ENCODE measurements at regions not wholly inside any gene's neighbourhood (a gene's known extent, or its start where the extent isn't known, plus 50 kb on each side); places are given as distances from the start of the nearest gene placed in this dataset.

DNA sequence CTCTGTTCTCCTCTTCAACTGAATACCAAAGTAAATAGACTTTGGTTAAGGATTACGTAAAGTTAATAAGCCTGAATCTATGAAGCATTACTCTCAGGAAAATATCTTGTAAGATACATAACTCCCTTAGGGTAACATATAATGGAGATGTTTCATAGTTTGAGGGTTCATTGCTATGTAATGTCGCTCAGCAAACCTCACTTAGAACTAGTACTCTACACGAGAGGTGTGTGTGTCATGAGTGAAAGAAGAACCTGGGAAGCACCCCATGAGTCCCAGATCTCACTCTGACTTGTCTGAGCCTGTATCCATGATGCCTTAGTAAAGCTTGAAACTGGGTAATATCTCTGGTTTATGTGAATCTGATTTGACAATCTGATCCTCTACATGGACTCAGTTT, 429.5 kb upstream of the ANO3 start:
- TF ChIP-seq, protein P1, sequence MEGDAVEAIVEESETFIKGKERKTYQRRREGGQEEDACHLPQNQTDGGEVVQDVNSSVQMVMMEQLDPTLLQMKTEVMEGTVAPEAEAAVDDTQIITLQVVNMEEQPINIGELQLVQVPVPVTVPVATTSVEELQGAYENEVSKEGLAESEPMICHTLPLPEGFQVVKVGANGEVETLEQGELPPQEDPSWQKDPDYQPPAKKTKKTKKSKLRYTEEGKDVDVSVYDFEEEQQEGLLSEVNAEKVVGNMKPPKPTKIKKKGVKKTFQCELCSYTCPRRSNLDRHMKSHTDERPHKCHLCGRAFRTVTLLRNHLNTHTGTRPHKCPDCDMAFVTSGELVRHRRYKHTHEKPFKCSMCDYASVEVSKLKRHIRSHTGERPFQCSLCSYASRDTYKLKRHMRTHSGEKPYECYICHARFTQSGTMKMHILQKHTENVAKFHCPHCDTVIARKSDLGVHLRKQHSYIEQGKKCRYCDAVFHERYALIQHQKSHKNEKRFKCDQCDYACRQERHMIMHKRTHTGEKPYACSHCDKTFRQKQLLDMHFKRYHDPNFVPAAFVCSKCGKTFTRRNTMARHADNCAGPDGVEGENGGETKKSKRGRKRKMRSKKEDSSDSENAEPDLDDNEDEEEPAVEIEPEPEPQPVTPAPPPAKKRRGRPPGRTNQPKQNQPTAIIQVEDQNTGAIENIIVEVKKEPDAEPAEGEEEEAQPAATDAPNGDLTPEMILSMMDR (IDR thresholded peaks at IDR 0.05): no peak

DNA sequence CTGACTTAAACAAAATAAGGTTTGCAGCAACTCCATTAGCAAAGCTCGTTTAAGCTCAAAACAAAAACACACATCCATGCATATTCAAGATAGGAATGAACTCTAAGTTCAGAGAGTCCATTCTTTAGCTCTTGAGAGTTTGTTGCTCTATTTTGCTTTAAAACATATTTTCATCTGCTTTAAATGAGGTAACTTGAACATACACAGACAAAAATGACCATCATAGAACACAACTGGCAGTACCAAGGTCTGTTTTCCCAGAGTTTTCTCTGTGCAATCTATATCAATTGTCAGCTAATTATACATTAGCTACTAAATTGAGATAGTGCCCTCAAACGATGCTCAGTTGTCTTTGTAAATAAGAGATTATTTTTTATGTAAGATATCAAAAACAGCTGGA, 423.2 kb upstream of the ANO3 start:
- TF ChIP-seq, protein P1 (IDR thresholded peaks at IDR 0.05): no peak

DNA sequence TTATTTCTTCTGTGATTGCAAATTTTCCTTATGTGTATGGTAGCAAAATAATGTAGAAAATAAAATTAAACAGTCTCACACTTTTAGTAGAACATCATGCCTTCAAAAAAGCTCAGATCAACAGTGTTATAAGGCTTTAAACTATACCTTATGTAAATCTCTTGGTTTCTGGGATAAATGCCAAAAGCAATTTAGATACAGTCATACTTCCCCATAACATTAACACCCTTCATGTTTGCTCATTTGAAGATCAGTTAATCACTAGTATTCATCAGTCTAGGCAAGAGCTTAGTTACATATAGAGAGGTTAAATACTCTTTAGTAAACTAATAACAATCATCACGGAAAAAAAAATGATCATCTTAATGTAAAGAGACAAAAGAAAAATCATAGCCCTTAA, 421.8 kb upstream of the ANO3 start:
- TF ChIP-seq, protein P1 (IDR thresholded peaks at IDR 0.05): no peak

DNA sequence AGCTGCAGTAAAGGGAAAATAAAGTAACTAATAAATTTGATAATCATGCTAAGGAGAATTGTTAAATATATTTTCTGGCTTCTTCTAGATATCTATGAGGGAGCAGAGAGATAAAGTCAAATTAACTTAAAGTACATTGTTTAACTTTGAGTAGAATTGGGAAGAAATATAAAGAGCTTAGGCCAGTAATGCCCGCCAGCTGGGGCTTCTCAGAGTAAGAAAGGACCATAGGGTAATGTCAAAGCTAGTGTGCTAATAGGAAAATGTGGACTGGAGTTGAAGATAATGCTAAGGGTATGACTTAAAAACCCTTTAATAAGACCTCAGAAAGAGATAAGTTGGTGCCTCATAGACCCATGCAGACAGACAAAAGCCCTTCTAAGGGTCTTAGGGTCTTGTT, 411.6 kb upstream of the ANO3 start:
- TF ChIP-seq, protein P1 (IDR thresholded peaks at IDR 0.05): no peak

DNA sequence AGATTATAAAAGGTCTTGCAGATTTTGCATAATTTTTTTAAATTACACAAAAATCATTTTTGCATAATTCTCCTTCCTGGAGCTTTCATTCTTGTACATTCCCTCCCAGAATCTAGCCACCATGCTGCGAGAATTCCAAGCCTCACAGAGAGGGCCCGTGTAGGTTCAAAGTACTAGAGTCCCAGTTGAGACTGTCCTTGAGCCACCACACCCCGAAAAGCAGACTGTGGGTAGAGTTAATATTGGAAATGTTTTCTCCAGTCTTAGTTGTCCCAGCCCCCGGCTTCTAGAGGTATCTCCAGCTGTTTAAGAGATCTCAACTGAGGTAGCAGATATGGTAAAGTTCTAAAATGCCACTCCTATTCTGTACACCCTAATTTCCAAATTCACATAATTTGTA, 407.3 kb upstream of the ANO3 start:
- TF ChIP-seq, protein P1 (IDR thresholded peaks at IDR 0.05): no peak

DNA sequence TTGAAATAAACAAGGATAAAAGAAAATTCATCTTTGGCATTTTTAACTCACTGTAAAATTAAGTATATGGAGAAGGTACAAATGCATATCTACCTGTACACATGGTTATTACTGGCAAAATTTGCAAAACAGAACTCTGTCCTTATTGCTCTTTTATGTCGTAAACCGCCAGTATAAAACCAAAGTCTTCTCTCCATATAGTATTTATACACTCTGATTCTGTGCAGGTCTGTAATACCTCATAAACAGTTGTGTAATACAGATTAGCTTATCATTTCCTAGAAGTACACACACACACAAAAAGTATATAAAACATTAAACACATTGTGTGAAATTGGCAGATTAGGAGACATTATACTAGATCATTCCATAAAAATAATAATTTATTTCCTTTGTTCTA, 406.6 kb upstream of the ANO3 start:
- TF ChIP-seq, protein P1 (IDR thresholded peaks at IDR 0.05): no peak

DNA sequence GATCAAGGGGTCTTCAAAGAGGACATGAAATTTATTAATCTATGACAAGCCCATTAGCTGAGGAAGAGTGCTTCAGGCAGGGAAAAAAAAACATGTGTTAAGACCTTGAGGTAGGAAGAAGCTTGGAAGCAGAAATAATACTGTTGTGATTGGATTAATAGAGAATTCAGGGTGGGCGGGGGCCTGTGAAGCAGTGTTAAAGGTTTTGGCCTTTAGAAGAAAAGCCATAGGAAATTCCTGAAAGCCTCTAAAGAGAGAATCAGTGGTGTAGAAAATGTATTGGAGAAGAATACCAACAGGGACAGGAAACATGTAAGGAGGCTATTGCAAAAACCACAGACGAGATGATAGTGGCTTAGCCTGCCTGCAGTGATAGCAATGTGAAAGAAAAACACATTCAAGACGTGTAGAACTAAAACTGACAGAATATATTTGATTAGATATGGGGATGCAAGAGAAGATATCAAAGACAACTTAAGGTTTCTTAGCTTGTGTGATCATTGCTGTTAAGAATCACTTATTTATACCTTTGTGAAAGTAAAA, 404.4 kb upstream of the ANO3 start:
- TF ChIP-seq, protein P1 (IDR thresholded peaks at IDR 0.05): no peak

DNA sequence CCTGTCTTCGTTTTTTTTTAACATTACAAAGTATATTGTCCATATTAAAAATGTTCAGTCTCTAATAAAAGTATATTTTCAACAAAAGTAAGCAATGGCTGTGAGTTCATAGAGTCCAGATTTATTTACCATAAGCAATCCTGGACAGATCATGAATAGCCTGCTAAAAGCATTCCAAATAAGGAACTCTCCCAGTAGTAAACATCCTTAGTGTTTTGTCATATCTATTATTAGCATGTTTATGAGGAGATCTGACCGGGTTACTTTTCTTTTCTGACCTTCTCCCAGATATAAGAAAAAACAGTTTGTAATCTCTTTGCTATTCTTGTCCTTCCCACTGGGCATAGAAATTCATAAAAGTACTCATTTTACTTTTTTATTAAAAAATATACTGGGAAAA, 403.9 kb upstream of the ANO3 start:
- TF ChIP-seq, protein P1 (IDR thresholded peaks at IDR 0.05): no peak
